Lower lobe of right lung (tissue), 2 donors: ENCODE measurements at regions not wholly inside any gene's neighbourhood (a gene's known extent, or its start where the extent isn't known, plus 50 kb on each side); places are given as distances from the start of the nearest gene placed in this dataset.

ENCODE experiments used
- ATAC-seq, 2 donors: fragments of 200-7000 bp; cut with Tn5 transposase; one replicate each; pipeline ENCODE4 v1.9.1; 2020 to 2022; ENCODE audit warnings: mild to moderate bottlenecking in 2 of 2, moderate library complexity in 2 of 2
- DNase-seq: peaks from one replicate; pipeline ENCODE4 v3.0.0-alpha.2; 2020
- H3K27ac ChIP-seq: fragments of 200-600 bp; one replicate; pipeline ENCODE4 v1.8.0; 2022
- H3K27me3 ChIP-seq: fragments of 200-600 bp; one replicate; pipeline ENCODE4 v1.8.0; 2022; ENCODE audit warnings: low read depth
- H3K36me3 ChIP-seq: fragments of 200-600 bp; one replicate; pipeline ENCODE4 v1.8.0; 2022; ENCODE audit warnings: mild to moderate bottlenecking
- H3K4me1 ChIP-seq: fragments of 200-600 bp; one replicate; pipeline ENCODE4 v1.8.0; 2022
- H3K4me3 ChIP-seq: fragments of 200-600 bp; one replicate; pipeline ENCODE4 v1.8.0; 2022; ENCODE audit warnings: mild to moderate bottlenecking
- H3K9me3 ChIP-seq: fragments of 200-600 bp; one replicate; pipeline ENCODE4 v1.8.0; 2022
- intact Hi-C: fragments of 100-400 bp; cut with DNase I; formaldehyde crosslinking; loops from one replicate; pipeline ENCODE4 v1.11.0; 2022
- TF ChIP-seq, protein P1 (sequence below): fragments of 200-600 bp; IDR thresholded peaks from one replicate; pipeline ENCODE4 v1.8.0; 2022; ENCODE audit warnings: antibody characterized with exemption, mild to moderate bottlenecking
- donor health status: DM: no; HTN: yes; CAD: no; lungs with severe emphysema.

DNA sequence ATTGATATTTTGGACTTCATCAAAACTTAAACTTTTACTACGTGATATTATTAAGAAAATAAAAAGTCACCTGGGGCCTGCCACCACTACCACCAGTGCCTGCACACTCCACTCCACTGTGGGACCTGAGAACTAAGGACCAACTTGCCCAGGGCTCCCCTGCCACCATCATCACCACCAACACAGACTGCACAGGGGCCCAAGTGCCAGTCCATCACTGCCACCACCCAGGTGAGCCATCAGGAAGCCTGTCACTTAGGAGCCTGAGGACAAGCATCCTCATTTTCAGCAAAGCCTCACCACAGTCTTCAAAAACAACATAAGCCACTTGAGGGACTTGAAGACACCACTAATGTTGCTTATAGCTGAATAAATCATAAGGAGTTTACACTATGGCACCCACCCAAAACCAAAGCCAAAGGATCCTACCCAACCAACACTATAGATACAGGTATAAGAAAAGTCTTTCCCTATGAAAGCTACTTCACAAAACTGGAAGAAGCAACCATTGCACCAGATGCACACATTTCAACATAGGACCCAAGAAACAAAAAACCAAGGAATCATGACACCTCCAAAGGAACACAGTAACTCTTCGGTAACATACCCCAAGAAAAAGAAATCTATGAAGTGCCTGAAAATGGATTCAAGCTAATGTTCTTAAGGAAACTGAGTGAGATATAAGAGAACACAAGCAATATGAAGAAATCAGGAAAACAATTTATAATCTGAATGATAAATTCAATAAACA lies 73.6 kb upstream of the GNAZ start:
- TF ChIP-seq, protein P1, sequence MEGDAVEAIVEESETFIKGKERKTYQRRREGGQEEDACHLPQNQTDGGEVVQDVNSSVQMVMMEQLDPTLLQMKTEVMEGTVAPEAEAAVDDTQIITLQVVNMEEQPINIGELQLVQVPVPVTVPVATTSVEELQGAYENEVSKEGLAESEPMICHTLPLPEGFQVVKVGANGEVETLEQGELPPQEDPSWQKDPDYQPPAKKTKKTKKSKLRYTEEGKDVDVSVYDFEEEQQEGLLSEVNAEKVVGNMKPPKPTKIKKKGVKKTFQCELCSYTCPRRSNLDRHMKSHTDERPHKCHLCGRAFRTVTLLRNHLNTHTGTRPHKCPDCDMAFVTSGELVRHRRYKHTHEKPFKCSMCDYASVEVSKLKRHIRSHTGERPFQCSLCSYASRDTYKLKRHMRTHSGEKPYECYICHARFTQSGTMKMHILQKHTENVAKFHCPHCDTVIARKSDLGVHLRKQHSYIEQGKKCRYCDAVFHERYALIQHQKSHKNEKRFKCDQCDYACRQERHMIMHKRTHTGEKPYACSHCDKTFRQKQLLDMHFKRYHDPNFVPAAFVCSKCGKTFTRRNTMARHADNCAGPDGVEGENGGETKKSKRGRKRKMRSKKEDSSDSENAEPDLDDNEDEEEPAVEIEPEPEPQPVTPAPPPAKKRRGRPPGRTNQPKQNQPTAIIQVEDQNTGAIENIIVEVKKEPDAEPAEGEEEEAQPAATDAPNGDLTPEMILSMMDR = no peak
- ATAC-seq (no peak), DNase-seq (no peak)
- intact Hi-C loops = no loop called here
- peaks cover 5% of the 10 kb centered on the region for H3K27me3 ChIP-seq
- no peaks in the 10 kb centered on the region for H3K4me1 ChIP-seq
- no peaks in the 10 kb centered on the region for H3K36me3 ChIP-seq
- peaks cover 18% of the 10 kb centered on the region for H3K9me3 ChIP-seq
- no peak overlapping the region for H3K27ac ChIP-seq
- no peak overlapping the region for H3K4me3 ChIP-seq

DNA sequence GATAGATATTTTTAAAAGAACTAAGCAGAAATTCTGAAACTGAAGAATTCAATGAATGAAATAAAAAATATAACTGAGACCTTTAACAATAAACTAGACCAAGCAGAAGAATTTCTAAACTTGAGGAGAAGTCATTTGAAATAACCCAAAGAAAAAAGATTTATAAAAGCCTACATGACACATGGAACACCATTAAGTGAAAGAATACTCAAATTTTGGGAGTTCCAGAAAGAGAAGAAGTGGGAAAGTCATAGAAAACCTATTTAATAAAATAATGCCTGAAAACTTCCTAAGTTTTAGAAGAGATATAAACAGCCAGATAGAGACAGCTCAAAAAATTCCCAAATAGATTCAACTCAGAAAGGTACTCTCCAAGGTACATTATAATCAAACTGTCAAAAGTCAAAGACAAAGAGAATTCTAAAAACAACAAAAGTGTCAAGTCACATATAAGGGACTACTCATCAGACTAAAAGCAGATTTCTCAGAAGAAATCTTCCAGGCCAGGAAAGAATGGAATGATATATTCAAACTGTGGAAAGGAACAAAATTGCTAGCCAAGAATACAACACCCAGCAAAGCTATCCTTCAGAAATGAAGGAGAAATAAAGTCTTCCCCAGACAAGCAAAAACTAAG lies 72.9 kb upstream of the GNAZ start:
- peaks cover 18% of the 10 kb centered on the region for H3K9me3 ChIP-seq
- no peaks in the 10 kb centered on the region for H3K4me1 ChIP-seq
- peaks cover 5% of the 10 kb centered on the region for H3K27me3 ChIP-seq
- intact Hi-C loops = no loop called here
- no peak for DNase-seq
- no peaks in the 10 kb centered on the region for H3K36me3 ChIP-seq
- no peak overlapping the region for H3K27ac ChIP-seq
- H3K4me3 ChIP-seq = no peak overlapping the region
- ATAC-seq = no peak
- TF ChIP-seq, protein P1 = no peak

GRCh38 chr22:22997988-22998387 lies 72.3 kb upstream of the GNAZ start:
- ATAC-seq = no peak
- Histone ChIP-seq H3K4me3 (no peak overlapping the region), H3K4me1 (no peaks in the 10 kb centered on the region), H3K27ac (no peak overlapping the region), H3K27me3 (peaks cover 7% of the 10 kb centered on the region), H3K36me3 (no peaks in the 10 kb centered on the region), H3K9me3 (peaks cover 18% of the 10 kb centered on the region)
- intact Hi-C loops = no loop called here
- TF ChIP-seq, protein P1 = no peak
- no peak for DNase-seq

DNA sequence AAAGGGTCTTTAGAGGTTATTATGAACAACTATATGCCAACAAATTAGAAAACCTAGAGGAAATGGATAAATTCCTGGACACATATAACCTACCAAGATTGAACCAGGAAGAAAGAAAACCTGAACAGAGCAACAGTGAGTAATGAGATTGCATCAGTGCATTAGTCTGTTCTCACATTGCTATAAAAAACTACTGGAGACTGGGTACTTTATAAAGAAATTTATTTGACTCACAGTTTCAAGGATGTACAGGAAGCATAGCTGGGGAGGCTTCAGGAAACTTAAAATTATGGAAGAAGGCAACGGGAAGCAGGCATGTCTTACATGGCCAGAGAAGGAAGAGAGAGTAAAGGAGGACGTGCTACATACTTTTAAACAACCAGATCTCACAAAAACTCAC lies 70.8 kb upstream of the GNAZ start:
- no peak overlapping the region for H3K4me3 ChIP-seq
- H3K9me3 ChIP-seq = peaks cover 18% of the 10 kb centered on the region
- TF ChIP-seq, protein P1 = no peak
- no peak for DNase-seq
- no peaks in the 10 kb centered on the region for H3K36me3 ChIP-seq
- peaks cover 11% of the 10 kb centered on the region for H3K27me3 ChIP-seq
- no peaks in the 10 kb centered on the region for H3K4me1 ChIP-seq
- no peak for ATAC-seq
- no peak overlapping the region for H3K27ac ChIP-seq
- intact Hi-C loops = no loop called here

DNA sequence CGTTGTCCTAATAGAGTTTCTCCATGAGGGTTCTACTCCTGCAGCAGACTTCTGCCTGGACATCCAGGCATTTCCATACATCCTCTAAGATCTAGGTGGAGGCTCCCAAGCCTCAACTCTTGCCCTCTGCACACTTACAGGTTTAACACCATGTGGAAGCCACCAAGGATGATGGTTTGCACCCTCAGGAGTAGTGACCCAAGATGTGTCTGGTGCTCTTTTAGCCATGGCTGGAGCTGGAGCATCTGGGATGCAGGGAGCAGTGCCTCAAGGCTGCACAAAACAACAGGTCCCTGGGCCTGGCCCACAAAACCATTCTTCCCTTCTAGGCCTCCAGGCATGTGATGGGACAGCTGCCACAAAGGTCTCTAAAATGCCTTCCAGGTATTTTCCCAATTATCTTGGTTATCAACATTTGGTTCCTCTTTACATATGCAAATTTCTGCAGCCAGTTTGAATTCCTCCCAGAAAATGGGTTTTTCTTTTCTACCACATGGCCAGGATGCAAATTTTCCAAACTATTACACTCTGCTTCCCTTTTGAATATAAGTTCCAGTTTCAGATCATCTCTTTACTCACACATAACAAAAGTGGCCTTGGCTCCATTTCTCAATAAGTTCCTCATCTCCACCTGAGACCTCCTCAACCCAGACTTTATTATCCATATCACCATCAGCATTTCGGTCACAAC lies 69.5 kb upstream of the GNAZ start:
- no peak overlapping the region for H3K4me3 ChIP-seq
- H3K27me3 ChIP-seq = peaks cover 11% of the 10 kb centered on the region
- intact Hi-C loops = no loop called here
- H3K27ac ChIP-seq = no peak overlapping the region
- peaks cover 18% of the 10 kb centered on the region for H3K9me3 ChIP-seq
- DNase-seq (no peak), ATAC-seq (no peak)
- TF ChIP-seq, protein P1 = no peak
- no peaks in the 10 kb centered on the region for H3K36me3 ChIP-seq
- H3K4me1 ChIP-seq = no peaks in the 10 kb centered on the region
